ENCODE measurements at regions not wholly inside any gene's neighbourhood (a gene's known extent, or its start where the extent isn't known, plus 50 kb on each side); places are given as distances from the start of the nearest gene placed in this dataset.
"Not testable (repeated sequence)": the region's sequence is repeated elsewhere in the genome, so short reads cannot be mapped to it uniquely, and the experiment has no call there.

DNA sequence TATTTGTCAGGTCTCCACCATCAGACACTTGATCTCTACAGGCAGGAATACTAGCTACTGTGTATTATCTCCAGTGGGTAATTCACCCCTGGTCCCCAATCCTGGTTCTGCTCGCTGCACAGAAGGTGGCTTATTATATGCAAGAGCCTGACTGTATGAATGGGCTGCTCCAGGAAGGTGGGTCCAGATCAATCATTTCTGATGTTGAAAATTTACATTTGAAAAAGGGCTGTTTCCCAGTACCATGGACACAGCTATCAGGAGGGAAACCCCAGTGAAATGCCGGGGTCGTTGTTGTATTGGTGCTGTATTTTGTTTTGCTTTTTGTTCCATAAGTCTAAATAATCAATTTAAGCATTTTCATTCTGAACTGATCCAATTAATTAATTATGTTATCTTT, 367.6 kb downstream of the RND3 start:
- DNase-seq (ENCODE audit: low read depth) = no peak
- H3K4me3 ChIP-seq (ENCODE audit: low read depth, low read length) = no peak overlapping the region
- TF ChIP-seq, protein P1, sequence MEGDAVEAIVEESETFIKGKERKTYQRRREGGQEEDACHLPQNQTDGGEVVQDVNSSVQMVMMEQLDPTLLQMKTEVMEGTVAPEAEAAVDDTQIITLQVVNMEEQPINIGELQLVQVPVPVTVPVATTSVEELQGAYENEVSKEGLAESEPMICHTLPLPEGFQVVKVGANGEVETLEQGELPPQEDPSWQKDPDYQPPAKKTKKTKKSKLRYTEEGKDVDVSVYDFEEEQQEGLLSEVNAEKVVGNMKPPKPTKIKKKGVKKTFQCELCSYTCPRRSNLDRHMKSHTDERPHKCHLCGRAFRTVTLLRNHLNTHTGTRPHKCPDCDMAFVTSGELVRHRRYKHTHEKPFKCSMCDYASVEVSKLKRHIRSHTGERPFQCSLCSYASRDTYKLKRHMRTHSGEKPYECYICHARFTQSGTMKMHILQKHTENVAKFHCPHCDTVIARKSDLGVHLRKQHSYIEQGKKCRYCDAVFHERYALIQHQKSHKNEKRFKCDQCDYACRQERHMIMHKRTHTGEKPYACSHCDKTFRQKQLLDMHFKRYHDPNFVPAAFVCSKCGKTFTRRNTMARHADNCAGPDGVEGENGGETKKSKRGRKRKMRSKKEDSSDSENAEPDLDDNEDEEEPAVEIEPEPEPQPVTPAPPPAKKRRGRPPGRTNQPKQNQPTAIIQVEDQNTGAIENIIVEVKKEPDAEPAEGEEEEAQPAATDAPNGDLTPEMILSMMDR (conservative IDR thresholded peaks at IDR 0.05; ENCODE audit: low read depth, low read length) = no peak

DNA sequence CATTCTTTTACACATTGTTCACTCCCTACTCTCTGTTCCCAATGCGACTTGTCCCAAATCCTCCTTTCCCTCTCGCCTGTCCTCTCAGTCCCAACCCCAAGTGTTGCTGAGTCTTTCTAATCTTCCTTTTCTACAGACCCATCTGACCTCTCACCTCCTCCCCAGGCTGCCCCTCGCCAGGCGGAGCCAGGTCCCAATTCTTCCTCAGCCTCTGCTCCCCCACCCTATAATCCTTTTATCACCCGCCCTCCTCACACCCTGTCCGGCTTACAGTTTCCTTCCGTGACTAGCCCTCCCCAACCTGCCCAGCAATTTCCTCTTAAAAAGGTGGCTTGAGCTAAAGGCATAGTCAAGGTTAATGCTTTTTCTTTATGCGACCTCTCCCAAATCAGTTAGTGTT, 373.4 kb downstream of the RND3 start:
- DNase-seq (ENCODE audit: low read depth); H3K4me3 ChIP-seq (ENCODE audit: low read depth, low read length): not testable (repeated sequence)

DNA sequence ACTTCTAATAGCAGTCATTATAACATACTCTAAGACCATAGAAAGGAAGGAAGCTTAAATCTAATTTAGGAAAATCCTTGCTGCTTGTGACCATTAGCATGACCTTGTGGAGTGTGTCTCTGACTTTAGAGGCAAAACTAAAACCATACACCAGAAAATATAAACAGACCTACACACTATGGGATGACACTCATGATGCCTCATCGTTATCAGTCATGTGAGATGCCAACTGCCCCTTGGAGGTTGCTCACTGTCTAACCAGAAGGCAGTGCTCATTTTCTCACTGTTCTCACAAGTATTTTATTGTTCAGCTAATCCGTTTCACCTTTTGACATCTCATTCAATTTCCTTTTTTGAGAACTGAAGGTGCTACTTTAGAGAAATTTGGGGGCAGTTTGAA, 376.9 kb downstream of the RND3 start:
- no peak overlapping the region for H3K4me3 ChIP-seq (ENCODE audit: low read depth, low read length)
- DNase-seq (ENCODE audit: low read depth) = no peak
- TF ChIP-seq, protein P1 (conservative IDR thresholded peaks at IDR 0.05; ENCODE audit: low read depth, low read length) = no peak

GRCh38 chr2:150109912-150110311, 377.6 kb downstream of the RND3 start:
- H3K4me3 ChIP-seq (ENCODE audit: low read depth, low read length) = no peak overlapping the region
- DNase-seq (ENCODE audit: low read depth) = no peak
- TF ChIP-seq, protein P1 (conservative IDR thresholded peaks at IDR 0.05; ENCODE audit: low read depth, low read length) = no peak

DNA sequence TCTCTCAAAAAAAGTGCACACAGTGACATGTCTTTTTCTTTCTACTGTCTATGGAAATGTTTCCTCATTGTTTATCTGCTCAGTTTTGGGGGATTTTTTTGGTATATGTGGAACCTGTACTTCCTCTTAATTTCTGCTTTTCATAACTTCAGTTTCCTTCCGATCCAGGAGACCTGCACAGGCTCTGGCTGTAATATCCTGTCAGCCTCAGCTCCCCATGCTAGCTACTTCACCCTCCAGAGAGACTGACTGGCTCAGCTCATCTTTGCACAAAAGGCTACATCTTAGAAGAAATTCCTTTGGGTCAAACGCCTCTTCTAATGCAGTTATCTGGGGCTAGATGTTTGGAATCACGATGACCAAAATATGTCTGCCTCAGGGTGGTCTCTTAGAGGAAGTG, 378.4 kb downstream of the RND3 start:
- TF ChIP-seq, protein P1 (conservative IDR thresholded peaks at IDR 0.05; ENCODE audit: low read depth, low read length) = no peak
- no peak overlapping the region for H3K4me3 ChIP-seq (ENCODE audit: low read depth, low read length)
- no peak for DNase-seq (ENCODE audit: low read depth)

- TF ChIP-seq, protein P1 (conservative IDR thresholded peaks at IDR 0.05; ENCODE audit: low read depth, low read length) = no peak
- no peak overlapping the region for H3K4me3 ChIP-seq (ENCODE audit: low read depth, low read length)
- DNase-seq (ENCODE audit: low read depth) = no peak
These were observed 379.7 kb downstream of the RND3 start for GRCh38 chr2:150107816-150108215.

GRCh38 chr2:150107170-150107569, 380.3 kb downstream of the RND3 start:
- DNase-seq (ENCODE audit: low read depth) = no peak
- TF ChIP-seq, protein P1 (conservative IDR thresholded peaks at IDR 0.05; ENCODE audit: low read depth, low read length) = no peak
- H3K4me3 ChIP-seq (ENCODE audit: low read depth, low read length) = no peak overlapping the region

DNA sequence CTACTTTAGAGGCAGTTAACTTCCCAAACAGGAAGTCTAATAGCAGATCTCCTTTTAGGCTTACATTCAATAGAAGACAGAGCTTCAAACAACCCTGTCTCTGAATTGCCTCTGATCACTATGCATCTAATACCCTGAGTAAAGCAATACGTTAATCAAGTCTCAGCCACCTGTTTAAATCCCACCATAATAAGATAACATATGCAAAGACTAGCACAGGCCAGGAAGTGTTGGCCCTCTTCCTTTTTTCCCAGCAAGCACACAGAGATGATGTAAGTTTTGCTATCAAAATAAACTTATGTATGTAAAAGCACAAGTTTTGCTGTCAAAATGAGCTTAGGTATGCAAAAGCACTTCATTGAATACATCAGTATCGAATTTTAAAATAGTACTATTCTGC, 385.5 kb downstream of the RND3 start:
- DNase-seq (ENCODE audit: low read depth) = peak; percentile 30
- no peak overlapping the region for H3K4me3 ChIP-seq (ENCODE audit: low read depth, low read length)
- TF ChIP-seq, protein P1 (conservative IDR thresholded peaks at IDR 0.05; ENCODE audit: low read depth, low read length) = no peak
